A549 (cell line): ENCODE measurements at regions not wholly inside any gene's neighbourhood (a gene's known extent, or its start where the extent isn't known, plus 50 kb on each side); places are given as distances from the start of the nearest gene placed in this dataset.

ENCODE experiments used
- ATAC-seq, 2 experiments: fragments of 200-7000 bp in 1 of 2; fragments of >200 bp in 1 of 2; cut with Nextera tagmentation in 1 of 2; cut with Tn5 transposase in 1 of 2; 3 replicates each; pipeline versions ENCODE4 v1.8.0 to v1.9.1; 2018 to 2020; ENCODE audit warnings: mild to moderate bottlenecking in 1 of 2, moderate library complexity in 1 of 2
- CTCF ChIA-PET: fragments of 300-600 bp; sonication (Branson Sonifier 250); formaldehyde crosslinking; extraction: SDS; loops from one replicate; lab custom pipeline; 2021; ENCODE audit warnings: antibody characterized with exemption, inconsistent platforms; lab: Yijun Ruan, JAX
- POLR2A ChIA-PET: fragments of 350-600 bp; formaldehyde crosslinking; extraction: SDS; loops from one replicate; lab custom pipeline; 2021; ENCODE audit warnings: antibody characterized with exemption, inconsistent platforms; lab: Yijun Ruan, JAX
- DNase-seq, 2 experiments: peaks; one replicate each; pipeline versions ENCODE4 v3.0.0 to v3.0.0-alpha.2; 2011 to 2016; ENCODE audit warnings: low read depth in 1 of 2, low spot score in 1 of 2
- FAIRE-seq: peaks from 2 replicates; lab custom pipeline; 2011; peaks lifted over from hg19 to GRCh38; lab: Jason Lieb, UNC
- H3K27ac ChIP-seq, 2 experiments: fragments of >200 bp; sonication (Bioruptor Twin); formaldehyde crosslinking; 3 replicates each; pipeline ENCODE4 v1.5.1; 2016 to 2017
- H3K4me1 ChIP-seq: fragments of >200 bp; sonication (Bioruptor Twin); formaldehyde crosslinking; 3 replicates; pipeline ENCODE4 v1.6.1; 2016
- H3K4me2 ChIP-seq: fragments of >200 bp; sonication (Bioruptor Twin); formaldehyde crosslinking; 3 replicates; pipeline ENCODE4 v1.6.1; 2016
- H3K4me3 ChIP-seq: fragments of >200 bp; sonication (Bioruptor Twin); formaldehyde crosslinking; 3 replicates; pipeline ENCODE4 v1.5.1; 2016
- H3K9me3 ChIP-seq: fragments of >200 bp; sonication (Bioruptor Twin); formaldehyde crosslinking; 3 replicates; pipeline ENCODE4 v1.6.1; 2016
- BHLHE40 ChIP-seq: IDR thresholded peaks from 2 replicates; pipeline ENCODE4 v1.6.1; 2012; ENCODE audit warnings: low read depth, low read length, inconsistent platforms
- E2F6 ChIP-seq: IDR thresholded peaks from 2 replicates; pipeline ENCODE4 v1.6.1; 2012; ENCODE audit warnings: low read depth, borderline replicate concordance
- FOSB ChIP-seq: fragments of 250-450 bp; sonication (Bioruptor Pico); IDR thresholded peaks from 2 replicates; pipeline ENCODE4 v1.5.0; 2020; ENCODE audit warnings: mild to moderate bottlenecking, moderate library complexity
- FOXS1 ChIP-seq: fragments of 250-450 bp; sonication (Bioruptor Pico); IDR thresholded peaks from 2 replicates; pipeline ENCODE4 v1.5.0; 2020; ENCODE audit warnings: mild to moderate bottlenecking, moderate library complexity
- GATA3 ChIP-seq: IDR thresholded peaks from 2 replicates; pipeline ENCODE4 v1.6.1; 2012; ENCODE audit warnings: borderline replicate concordance
- HES2 ChIP-seq: fragments of >200 bp; sonication (Bioruptor Twin); formaldehyde crosslinking; IDR thresholded peaks from 2 replicates; pipeline ENCODE4 v1.6.1; 2016
- KDM1A ChIP-seq: fragments of 200-600 bp; sonication (generic); IDR thresholded peaks from 2 replicates; pipeline ENCODE4 v1.6.1; 2016; ENCODE audit warnings: low read depth, mild to moderate bottlenecking
- KDM5A ChIP-seq: fragments of 200-600 bp; sonication (generic); IDR thresholded peaks from 2 replicates; pipeline ENCODE4 v1.6.1; 2016; ENCODE audit warnings: antibody characterized with exemption, mild to moderate bottlenecking
- MAFK ChIP-seq: fragments of 450-650 bp; IDR thresholded peaks from 2 replicates; pipeline ENCODE4 v1.6.1; 2014; ENCODE audit not compliant: partially characterized antibody
- MAX ChIP-seq: IDR thresholded peaks from 2 replicates; pipeline ENCODE4 v1.6.1; 2012
- MAZ ChIP-seq: fragments of 150-350 bp; IDR thresholded peaks from 2 replicates; pipeline ENCODE4 v1.6.1; 2014; ENCODE audit warnings: antibody characterized with exemption, low read depth, low read length, borderline replicate concordance
- RAD21 ChIP-seq, 2 experiments: fragments of >200 bp in 1 of 2; sonication (Bioruptor Twin) in 1 of 2; formaldehyde crosslinking in 1 of 2; IDR thresholded peaks in 1 of 2; conservative IDR thresholded peaks in 1 of 2; 2 replicates in 1 of 2; 3 replicates in 1 of 2; pipeline ENCODE4 v1.6.1; 2012 to 2018; ENCODE audit warnings: inconsistent platforms in 1 of 2
- REST ChIP-seq: fragments of 200-600 bp; sonication (generic); IDR thresholded peaks from 2 replicates; pipeline ENCODE4 v1.6.1; 2016; ENCODE audit warnings: antibody characterized with exemption, mild to moderate bottlenecking, moderate library complexity
- WGBS: methylation state at CpG from one replicate; pipeline ENCODE4 v1.1.6; 2017; ENCODE audit errors: missing lambda C conversion rate; 5-methylcytosine and 5-hydroxymethylcytosine counted together
- TF ChIP-seq, protein P1 (sequence below): fragments of 250-450 bp; sonication (Bioruptor Pico); IDR thresholded peaks from 2 replicates; pipeline ENCODE4 v1.5.0; 2021; ENCODE audit warnings: mild to moderate bottlenecking, moderate library complexity, borderline replicate concordance
- TF ChIP-seq, protein P2 (sequence below): fragments of >200 bp; sonication (Bioruptor Twin); formaldehyde crosslinking; IDR thresholded peaks from 3 replicates; pipeline ENCODE4 v1.5.1; 2016

DNA sequence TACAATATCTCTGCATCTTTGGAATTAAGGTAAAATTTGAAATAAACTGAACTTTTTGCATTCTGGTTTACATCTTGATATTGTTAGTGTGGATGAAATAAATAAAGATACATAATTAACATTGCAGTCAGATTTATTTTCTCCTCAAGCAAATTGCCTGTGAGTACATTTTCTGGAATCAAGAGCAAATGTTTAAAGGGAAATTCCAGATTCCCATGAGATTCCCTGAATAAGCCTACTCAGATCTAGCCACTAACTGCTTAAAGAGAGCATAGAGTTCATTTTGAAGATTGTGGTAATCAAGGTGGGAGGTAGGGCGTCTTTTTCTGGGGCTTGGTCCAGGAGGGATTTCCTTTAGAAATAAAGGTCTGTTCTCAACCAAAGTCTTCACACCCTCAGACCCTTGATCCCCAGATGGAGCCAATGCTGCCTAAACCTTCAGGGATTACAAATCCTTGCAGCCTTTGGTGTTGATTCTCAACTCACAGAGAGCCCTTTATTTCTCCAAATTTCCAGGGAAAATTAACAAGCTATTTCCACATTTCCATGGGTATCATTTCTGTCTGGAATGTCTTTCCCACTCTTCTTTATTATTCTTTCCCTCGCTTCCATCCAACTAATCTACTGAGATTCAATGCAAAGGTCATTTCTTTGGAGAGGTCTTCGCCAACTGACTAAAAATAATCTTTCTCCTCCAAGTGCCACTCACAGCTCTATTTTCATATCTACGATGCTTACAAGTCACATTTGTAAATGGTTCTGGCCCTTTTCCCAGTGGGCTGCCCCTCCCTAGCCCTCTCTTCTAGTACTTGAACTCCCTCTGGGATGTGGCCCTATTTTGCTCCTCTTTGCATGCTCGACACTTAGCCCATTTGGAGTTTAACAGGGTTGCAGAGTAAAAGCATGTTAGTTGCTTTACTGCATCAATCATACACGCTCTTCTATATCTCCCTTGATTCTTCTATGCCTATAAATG, 79.8 kb upstream of the SPATS2L start (continued):
- TF ChIP-seq REST, result no peak
- no peak for TF ChIP-seq MAZ
- TF ChIP-seq E2F6, result no peak
- TF ChIP-seq HES2, result no peak

GRCh38 chr2:200230716-200231115, 75.8 kb upstream of the SPATS2L start:
- no peak for FAIRE-seq
- Histone ChIP-seq H3K4me2 (no peak overlapping the region), H3K4me3 (no peak overlapping the region), H3K27ac (no peak overlapping the region), H3K9me3 (no peaks in the 10 kb centered on the region), H3K4me1 (no peaks in the 10 kb centered on the region)
- ATAC-seq, result no peak
- CTCF ChIA-PET, result no interaction called here
- no peak for DNase-seq
- TF ChIP-seq BHLHE40, result no peak
- TF ChIP-seq, protein P1, sequence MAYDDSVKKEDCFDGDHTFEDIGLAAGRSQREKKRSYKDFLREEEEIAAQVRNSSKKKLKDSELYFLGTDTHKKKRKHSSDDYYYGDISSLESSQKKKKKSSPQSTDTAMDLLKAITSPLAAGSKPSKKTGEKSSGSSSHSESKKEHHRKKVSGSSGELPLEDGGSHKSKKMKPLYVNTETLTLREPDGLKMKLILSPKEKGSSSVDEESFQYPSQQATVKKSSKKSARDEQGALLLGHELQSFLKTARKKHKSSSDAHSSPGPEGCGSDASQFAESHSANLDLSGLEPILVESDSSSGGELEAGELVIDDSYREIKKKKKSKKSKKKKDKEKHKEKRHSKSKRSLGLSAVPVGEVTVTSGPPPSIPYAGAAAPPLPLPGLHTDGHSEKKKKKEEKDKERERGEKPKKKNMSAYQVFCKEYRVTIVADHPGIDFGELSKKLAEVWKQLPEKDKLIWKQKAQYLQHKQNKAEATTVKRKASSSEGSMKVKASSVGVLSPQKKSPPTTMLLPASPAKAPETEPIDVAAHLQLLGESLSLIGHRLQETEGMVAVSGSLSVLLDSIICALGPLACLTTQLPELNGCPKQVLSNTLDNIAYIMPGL (CRISPR knock-in tag), result no peak
- no peak for TF ChIP-seq FOSB
- TF ChIP-seq KDM5A, result no peak
- TF ChIP-seq MAFK, result no peak
- TF ChIP-seq E2F6, result no peak
- TF ChIP-seq FOXS1 (CRISPR knock-in tag), result no peak
- TF ChIP-seq RAD21 (conservative IDR thresholded peaks at IDR 0.05 in 1 of 2, IDR thresholded peaks at IDR 0.05 in 1 of 2), result no peak
- TF ChIP-seq KDM1A, result no peak
- no peak for TF ChIP-seq HES2
- no peak for TF ChIP-seq GATA3
- TF ChIP-seq, protein P2, sequence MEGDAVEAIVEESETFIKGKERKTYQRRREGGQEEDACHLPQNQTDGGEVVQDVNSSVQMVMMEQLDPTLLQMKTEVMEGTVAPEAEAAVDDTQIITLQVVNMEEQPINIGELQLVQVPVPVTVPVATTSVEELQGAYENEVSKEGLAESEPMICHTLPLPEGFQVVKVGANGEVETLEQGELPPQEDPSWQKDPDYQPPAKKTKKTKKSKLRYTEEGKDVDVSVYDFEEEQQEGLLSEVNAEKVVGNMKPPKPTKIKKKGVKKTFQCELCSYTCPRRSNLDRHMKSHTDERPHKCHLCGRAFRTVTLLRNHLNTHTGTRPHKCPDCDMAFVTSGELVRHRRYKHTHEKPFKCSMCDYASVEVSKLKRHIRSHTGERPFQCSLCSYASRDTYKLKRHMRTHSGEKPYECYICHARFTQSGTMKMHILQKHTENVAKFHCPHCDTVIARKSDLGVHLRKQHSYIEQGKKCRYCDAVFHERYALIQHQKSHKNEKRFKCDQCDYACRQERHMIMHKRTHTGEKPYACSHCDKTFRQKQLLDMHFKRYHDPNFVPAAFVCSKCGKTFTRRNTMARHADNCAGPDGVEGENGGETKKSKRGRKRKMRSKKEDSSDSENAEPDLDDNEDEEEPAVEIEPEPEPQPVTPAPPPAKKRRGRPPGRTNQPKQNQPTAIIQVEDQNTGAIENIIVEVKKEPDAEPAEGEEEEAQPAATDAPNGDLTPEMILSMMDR, result no peak
- no peak for TF ChIP-seq MAX
- WGBS, result 69% methylated on average over 1 of the region's 1 CpG
- POLR2A ChIA-PET, result no interaction called here
